ENCODE measurements at regions not wholly inside any gene's neighbourhood (a gene's known extent, or its start where the extent isn't known, plus 50 kb on each side); places are given as distances from the start of the nearest gene placed in this dataset.
"Not testable (repeated sequence)": the region's sequence is repeated elsewhere in the genome, so short reads cannot be mapped to it uniquely, and the experiment has no call there.

DNA sequence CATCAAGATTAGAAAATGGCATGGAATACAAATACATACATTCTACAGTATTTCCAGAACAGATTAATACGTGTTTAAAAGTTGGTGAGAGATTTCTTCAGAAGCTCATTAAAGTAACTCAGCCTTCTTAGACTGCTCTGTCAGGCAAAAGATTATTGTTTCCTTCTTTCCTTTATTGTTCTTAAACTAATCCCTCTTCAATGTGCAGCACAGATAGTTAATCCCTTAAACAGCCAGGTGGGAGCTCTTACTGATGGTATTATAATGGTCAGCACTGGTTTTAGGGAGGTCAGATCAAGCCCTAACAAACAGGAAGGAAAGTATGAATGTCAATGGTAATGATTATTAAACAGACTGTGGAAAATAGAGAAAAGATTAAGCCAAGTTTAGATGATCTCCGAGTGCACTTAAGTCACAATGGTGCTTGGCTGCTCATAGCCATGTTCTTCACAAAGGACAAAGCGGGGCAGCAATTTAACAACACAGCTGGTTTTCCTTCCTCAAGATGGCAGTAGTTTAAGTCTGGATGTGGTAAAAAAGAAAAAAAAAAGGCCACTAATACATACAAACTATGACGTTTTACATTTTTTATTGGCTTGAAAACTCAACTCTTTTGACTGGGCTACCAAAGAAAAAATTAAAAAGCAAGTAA, 992.6 kb downstream of the PCDH9 start:
- H3K4me3 ChIP-seq (ENCODE audit: low read length): no peak overlapping the region
- no peak overlapping the region for H3K9ac ChIP-seq (ENCODE audit: low read depth, low read length)
- peaks cover 30% of the 10 kb centered on the region for H3K9me3 ChIP-seq (ENCODE audit: insufficient read depth, low read depth, low read length)
- H3K27me3 ChIP-seq (ENCODE audit: insufficient read depth, low read length): no peaks in the 10 kb centered on the region
- no peaks in the 10 kb centered on the region for H3K4me1 ChIP-seq (ENCODE audit: insufficient read depth, low read length)
- no peaks in the 10 kb centered on the region for H3K36me3 ChIP-seq (ENCODE audit: insufficient read depth, low read depth, low read length)
- H3K27ac ChIP-seq (ENCODE audit: low read length): no peak overlapping the region

DNA sequence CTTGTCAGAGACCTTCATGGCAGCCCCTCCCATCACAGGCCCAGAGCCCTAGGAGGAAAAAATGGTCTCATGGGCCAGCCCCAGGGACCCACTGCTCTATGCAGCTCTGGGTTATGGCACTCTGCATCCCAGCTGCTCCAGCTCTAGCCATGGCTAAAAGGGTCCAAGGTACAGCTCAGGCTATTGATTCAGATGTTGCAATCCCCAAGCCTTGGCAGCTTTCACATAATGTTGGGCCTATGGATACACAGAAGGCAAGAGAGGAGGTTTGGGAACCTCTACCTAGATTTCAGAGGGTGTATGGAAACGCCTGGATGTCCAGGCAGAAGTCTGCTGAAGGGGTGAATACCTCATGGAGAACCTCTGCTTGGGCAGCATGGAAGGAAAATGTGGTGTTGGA, 996.0 kb downstream of the PCDH9 start:
- no peaks in the 10 kb centered on the region for H3K4me1 ChIP-seq (ENCODE audit: insufficient read depth, low read length)
- no peaks in the 10 kb centered on the region for H3K36me3 ChIP-seq (ENCODE audit: insufficient read depth, low read depth, low read length)
- H3K4me3 ChIP-seq (ENCODE audit: low read length): no peak overlapping the region; the same call in 1 of the 2 replicates
- H3K27ac ChIP-seq (ENCODE audit: low read length): no peak overlapping the region
- H3K27me3 ChIP-seq (ENCODE audit: insufficient read depth, low read length): no peaks in the 10 kb centered on the region
- no peak overlapping the region for H3K9ac ChIP-seq (ENCODE audit: low read depth, low read length)
- H3K9me3 ChIP-seq (ENCODE audit: insufficient read depth, low read depth, low read length): peaks cover 32% of the 10 kb centered on the region

DNA sequence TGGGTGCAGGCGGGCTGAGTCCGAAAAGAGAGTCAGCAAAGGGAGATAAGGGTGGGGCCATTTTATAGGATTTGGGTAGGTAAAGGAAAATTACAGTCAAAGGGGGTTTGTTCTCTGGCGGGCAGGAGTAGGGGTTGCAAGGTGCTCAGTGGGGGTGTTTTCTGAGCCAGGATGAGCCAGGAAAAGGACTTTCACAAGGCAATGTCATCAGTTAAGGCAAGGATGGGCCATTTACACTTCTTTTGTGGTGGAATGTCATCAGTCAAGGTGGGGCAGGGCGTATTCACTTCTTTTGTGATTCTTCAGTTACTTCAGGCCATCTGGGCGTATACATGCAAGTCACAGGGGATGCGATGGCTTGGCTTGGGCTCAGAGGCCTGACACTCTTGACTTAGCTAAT, 998.2 kb downstream of the PCDH9 start:
- not testable (repeated sequence) for H3K4me1 ChIP-seq (ENCODE audit: insufficient read depth, low read length); H3K9ac ChIP-seq (ENCODE audit: low read depth, low read length); H3K27ac ChIP-seq (ENCODE audit: low read length); H3K27me3 ChIP-seq (ENCODE audit: insufficient read depth, low read length); H3K4me3 ChIP-seq (ENCODE audit: low read length); H3K36me3 ChIP-seq (ENCODE audit: insufficient read depth, low read depth, low read length)
- H3K9me3 ChIP-seq (ENCODE audit: insufficient read depth, low read depth, low read length): peaks cover 32% of the 10 kb centered on the region

DNA sequence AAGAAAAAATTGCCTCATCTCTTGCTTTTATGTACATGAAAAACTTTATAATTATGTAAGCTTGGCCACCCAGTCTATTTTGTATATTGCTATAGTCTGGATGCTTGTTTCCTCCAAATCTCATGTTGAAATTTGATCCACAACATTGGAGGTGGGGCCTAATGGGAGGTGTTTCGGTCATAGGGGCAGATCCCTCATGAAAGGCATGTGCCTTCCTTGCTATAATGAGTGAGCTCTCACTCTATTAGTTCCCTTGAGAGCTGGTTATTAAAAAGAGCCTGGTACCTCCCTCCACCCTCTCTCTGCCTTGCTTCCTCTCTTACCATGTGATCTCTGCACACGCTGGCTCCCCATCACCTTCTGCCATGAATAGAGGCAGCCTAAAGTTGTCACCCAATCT, 1005.1 kb downstream of the PCDH9 start:
- no peak overlapping the region for H3K27ac ChIP-seq (ENCODE audit: low read length)
- no peak overlapping the region for H3K9ac ChIP-seq (ENCODE audit: low read depth, low read length)
- H3K4me3 ChIP-seq (ENCODE audit: low read length): no peak overlapping the region; the same call in 1 of the 2 replicates
- no peaks in the 10 kb centered on the region for H3K9me3 ChIP-seq (ENCODE audit: insufficient read depth, low read depth, low read length)
- H3K27me3 ChIP-seq (ENCODE audit: insufficient read depth, low read length): peaks cover 64% of the 10 kb centered on the region
- no peaks in the 10 kb centered on the region for H3K36me3 ChIP-seq (ENCODE audit: insufficient read depth, low read depth, low read length)
- peaks cover 29% of the 10 kb centered on the region for H3K4me1 ChIP-seq (ENCODE audit: insufficient read depth, low read length)

DNA sequence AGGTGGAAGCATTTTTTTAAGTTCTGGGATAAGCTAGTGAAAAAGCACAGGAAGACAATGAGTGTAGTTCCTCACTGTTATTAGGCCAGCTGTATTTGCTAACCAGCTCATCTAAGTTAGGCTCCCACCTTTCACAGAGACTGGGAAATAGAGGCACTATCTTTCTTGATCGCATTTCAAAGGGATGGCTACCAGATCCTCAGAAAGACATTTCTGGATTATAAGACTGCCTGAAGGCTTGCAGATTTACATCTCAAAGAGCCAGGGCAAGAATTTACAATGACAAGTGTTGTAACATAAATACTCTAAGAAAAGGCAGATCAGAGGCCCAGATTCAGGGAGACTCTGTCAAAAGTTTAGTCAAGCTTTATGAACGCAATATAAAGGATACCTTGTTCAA, 1005.5 kb downstream of the PCDH9 start:
- H3K27ac ChIP-seq (ENCODE audit: low read length): no peak overlapping the region

DNA sequence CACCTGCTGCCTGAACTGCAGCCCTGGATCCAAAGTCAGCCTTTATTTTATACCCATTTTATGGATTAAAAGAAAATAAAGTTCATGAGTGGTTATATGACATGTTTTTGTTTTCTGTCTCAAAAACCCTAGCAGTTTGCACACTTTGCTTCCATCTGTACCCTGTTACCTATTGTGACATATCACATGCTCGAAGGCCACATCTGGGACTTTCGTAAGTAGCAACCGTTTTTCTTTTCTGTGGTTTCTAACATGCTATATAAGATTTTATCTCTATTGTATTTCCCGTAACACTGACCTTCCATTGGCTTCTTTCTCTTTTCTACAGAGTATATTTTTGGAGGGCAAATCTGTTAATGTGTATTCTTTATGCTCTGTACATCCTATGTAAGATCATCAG, 1007.2 kb downstream of the PCDH9 start:
- H3K9ac ChIP-seq (ENCODE audit: low read depth, low read length): no peak overlapping the region
- H3K27me3 ChIP-seq (ENCODE audit: insufficient read depth, low read length): peaks cover 86% of the 10 kb centered on the region
- no peak overlapping the region for H3K4me3 ChIP-seq (ENCODE audit: low read length)

More for the DNA sequence above, 1005.5 kb downstream of the PCDH9 start:
- peaks cover 68% of the 10 kb centered on the region for H3K27me3 ChIP-seq (ENCODE audit: insufficient read depth, low read length)
- H3K4me3 ChIP-seq (ENCODE audit: low read length): no peak overlapping the region
- no peaks in the 10 kb centered on the region for H3K9me3 ChIP-seq (ENCODE audit: insufficient read depth, low read depth, low read length)
- H3K36me3 ChIP-seq (ENCODE audit: insufficient read depth, low read depth, low read length): no peaks in the 10 kb centered on the region
- H3K4me1 ChIP-seq (ENCODE audit: insufficient read depth, low read length): peaks cover 30% of the 10 kb centered on the region
- no peak overlapping the region for H3K9ac ChIP-seq (ENCODE audit: low read depth, low read length)

DNA sequence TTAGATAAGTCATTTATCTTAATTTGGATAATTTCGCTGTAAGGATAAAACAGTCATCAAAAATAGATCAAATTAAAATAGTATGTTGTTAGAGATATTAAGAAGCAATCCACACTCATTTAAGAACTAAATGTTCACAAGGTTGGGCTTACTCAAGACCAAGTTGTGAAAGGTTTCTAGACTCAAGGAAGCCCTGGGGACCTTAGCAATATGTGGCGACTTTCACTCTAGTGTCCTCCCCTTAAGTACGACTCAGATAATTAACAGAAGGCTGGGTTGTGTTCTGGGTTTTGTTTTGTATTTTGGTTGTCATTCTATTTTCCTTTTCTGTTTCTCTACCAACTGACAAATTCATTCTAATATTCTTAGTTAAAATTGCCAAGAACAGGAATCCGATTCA, 1008.0 kb downstream of the PCDH9 start:
- Histone ChIP-seq H3K27me3 (ENCODE audit: insufficient read depth, low read length) (peaks cover 86% of the 10 kb centered on the region), H3K9ac (ENCODE audit: low read depth, low read length) (no peak overlapping the region), H3K36me3 (ENCODE audit: insufficient read depth, low read depth, low read length) (no peaks in the 10 kb centered on the region), H3K27ac (ENCODE audit: low read length) (no peak overlapping the region), H3K4me1 (ENCODE audit: insufficient read depth, low read length) (peaks cover 30% of the 10 kb centered on the region), H3K4me3 (ENCODE audit: low read length) (no peak overlapping the region), H3K9me3 (ENCODE audit: insufficient read depth, low read depth, low read length) (no peaks in the 10 kb centered on the region)

More for the DNA sequence above, 1007.2 kb downstream of the PCDH9 start:
- H3K9me3 ChIP-seq (ENCODE audit: insufficient read depth, low read depth, low read length): no peaks in the 10 kb centered on the region
- no peak overlapping the region for H3K27ac ChIP-seq (ENCODE audit: low read length)
- H3K4me1 ChIP-seq (ENCODE audit: insufficient read depth, low read length): peaks cover 30% of the 10 kb centered on the region
- no peaks in the 10 kb centered on the region for H3K36me3 ChIP-seq (ENCODE audit: insufficient read depth, low read depth, low read length)

DNA sequence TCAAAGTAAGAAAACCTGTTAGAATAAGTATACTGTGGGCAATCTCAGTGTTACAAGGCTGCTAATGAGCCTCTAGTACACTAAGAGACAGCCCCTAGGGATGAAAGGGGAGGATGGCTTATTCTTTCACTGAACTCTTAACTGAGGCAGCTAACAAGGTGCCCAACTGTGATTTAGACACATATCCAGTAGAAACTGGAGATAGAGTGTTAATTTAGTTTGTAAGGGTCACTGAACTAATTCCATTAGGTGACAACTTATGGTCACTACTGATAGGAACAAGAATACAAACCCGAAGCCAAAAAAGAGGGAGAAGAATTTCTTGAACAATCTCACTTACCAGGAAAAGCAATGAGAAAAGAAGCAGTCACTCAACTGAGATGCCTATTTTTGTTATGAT, 1010.6 kb downstream of the PCDH9 start:
- Histone ChIP-seq H3K27me3 (ENCODE audit: insufficient read depth, low read length) (peaks cover 68% of the 10 kb centered on the region), H3K36me3 (ENCODE audit: insufficient read depth, low read depth, low read length) (no peaks in the 10 kb centered on the region), H3K9me3 (ENCODE audit: insufficient read depth, low read depth, low read length) (no peaks in the 10 kb centered on the region), H3K4me1 (ENCODE audit: insufficient read depth, low read length) (peaks cover 19% of the 10 kb centered on the region), H3K4me3 (ENCODE audit: low read length) (no peak overlapping the region), H3K9ac (ENCODE audit: low read depth, low read length) (no peak overlapping the region), H3K27ac (ENCODE audit: low read length) (no peak overlapping the region)

DNA sequence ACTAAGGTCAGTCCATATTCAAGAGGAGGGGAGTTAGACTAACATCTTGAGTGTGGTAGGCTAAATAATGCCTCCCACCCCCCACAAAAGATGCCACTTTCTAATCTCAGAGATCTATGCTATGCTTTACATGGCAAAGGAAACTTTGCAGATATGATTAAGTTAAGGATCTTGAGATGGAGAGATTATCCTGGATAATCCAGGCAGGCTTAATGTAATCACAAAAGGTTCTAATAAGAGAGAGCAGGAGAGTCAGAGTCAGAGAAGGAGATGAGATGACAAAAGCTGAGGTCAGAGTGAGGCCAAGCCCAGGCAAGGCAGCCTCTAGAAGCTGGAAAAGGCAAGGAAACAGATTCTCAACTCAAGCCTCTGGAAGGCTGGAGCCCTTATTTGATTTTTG, 1011.6 kb downstream of the PCDH9 start:
- peaks cover 59% of the 10 kb centered on the region for H3K27me3 ChIP-seq (ENCODE audit: insufficient read depth, low read length)
- peaks cover 11% of the 10 kb centered on the region for H3K4me1 ChIP-seq (ENCODE audit: insufficient read depth, low read length)
- no peak overlapping the region for H3K27ac ChIP-seq (ENCODE audit: low read length)
- H3K9ac ChIP-seq (ENCODE audit: low read depth, low read length): no peak overlapping the region
- no peak overlapping the region for H3K4me3 ChIP-seq (ENCODE audit: low read length)
- H3K36me3 ChIP-seq (ENCODE audit: insufficient read depth, low read depth, low read length): no peaks in the 10 kb centered on the region
- H3K9me3 ChIP-seq (ENCODE audit: insufficient read depth, low read depth, low read length): no peaks in the 10 kb centered on the region

DNA sequence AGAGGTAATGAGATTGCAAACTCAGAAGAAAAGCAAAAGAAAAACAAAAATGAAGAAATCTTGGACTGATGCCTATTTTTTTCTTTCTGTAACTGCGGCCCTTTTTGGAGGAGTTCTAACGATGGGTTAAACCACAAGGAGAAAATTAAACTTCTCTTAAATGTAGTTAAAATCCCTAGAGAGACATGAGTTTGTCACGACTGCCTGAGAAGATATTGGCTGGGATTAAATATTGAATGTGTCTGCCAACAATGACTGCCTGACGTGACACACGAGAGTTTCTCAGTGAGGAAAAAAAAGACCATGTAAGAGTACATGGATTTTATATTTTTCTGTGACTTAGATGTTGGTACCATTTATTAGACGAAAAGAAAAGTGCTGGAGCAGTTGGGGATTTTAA, 1013.4 kb downstream of the PCDH9 start:
- H3K4me3 ChIP-seq (ENCODE audit: low read length): no peak overlapping the region
- H3K9ac ChIP-seq (ENCODE audit: low read depth, low read length): no peak overlapping the region
- H3K4me1 ChIP-seq (ENCODE audit: insufficient read depth, low read length): peaks cover 8% of the 10 kb centered on the region; the same call in 1 of the 2 replicates
- no peaks in the 10 kb centered on the region for H3K9me3 ChIP-seq (ENCODE audit: insufficient read depth, low read depth, low read length)
- peaks cover 40% of the 10 kb centered on the region for H3K27me3 ChIP-seq (ENCODE audit: insufficient read depth, low read length)
- no peaks in the 10 kb centered on the region for H3K36me3 ChIP-seq (ENCODE audit: insufficient read depth, low read depth, low read length)
- no peak overlapping the region for H3K27ac ChIP-seq (ENCODE audit: low read length)

DNA sequence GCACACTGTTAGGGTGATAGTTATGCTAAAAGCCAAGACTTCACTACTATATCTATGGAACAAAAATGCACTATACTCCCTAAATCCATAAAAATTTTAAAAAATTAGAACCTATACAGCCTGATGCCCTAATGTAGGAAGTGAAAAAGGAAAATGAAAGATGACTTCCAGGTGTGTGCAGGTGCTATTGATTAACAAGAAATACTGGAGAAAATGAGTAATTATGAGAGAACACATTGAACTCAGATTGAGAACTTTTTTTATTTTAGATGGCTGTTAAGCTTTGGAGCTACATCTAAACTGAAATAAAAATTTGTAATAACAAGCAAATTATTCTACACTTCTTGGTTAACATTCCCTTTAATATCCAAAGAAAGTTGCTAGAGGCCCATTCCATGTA, 1015.7 kb downstream of the PCDH9 start:
- peaks cover 18% of the 10 kb centered on the region for H3K27me3 ChIP-seq (ENCODE audit: insufficient read depth, low read length)
- H3K27ac ChIP-seq (ENCODE audit: low read length): no peak overlapping the region
- no peak overlapping the region for H3K9ac ChIP-seq (ENCODE audit: low read depth, low read length)
- H3K9me3 ChIP-seq (ENCODE audit: insufficient read depth, low read depth, low read length): no peaks in the 10 kb centered on the region
- H3K36me3 ChIP-seq (ENCODE audit: insufficient read depth, low read depth, low read length): no peaks in the 10 kb centered on the region
- H3K4me1 ChIP-seq (ENCODE audit: insufficient read depth, low read length): no peaks in the 10 kb centered on the region
- no peak overlapping the region for H3K4me3 ChIP-seq (ENCODE audit: low read length)

DNA sequence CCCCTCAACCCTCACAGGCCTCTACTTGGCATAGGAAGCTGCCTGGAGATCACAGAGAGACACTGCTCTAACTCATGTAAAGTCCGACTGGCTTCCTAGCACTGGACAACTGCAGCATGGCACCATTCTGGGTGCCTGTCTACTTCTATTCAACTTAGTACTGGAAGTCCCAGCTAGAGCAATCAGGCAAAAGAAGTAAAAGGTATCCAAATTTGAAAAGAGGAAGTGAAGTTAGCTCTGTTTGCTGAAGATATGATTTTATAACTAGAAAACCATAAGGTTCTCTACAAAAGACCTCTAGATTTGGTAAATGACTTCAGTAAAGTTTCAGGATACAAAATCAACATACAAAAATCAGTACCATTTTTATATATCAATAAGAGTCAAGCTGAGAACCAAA, 1017.6 kb downstream of the PCDH9 start:
- no peaks in the 10 kb centered on the region for H3K4me1 ChIP-seq (ENCODE audit: insufficient read depth, low read length)
- no peaks in the 10 kb centered on the region for H3K36me3 ChIP-seq (ENCODE audit: insufficient read depth, low read depth, low read length)
- no peaks in the 10 kb centered on the region for H3K9me3 ChIP-seq (ENCODE audit: insufficient read depth, low read depth, low read length)
- H3K4me3 ChIP-seq (ENCODE audit: low read length): no peak overlapping the region
- no peaks in the 10 kb centered on the region for H3K27me3 ChIP-seq (ENCODE audit: insufficient read depth, low read length)
- H3K27ac ChIP-seq (ENCODE audit: low read length): no peak overlapping the region
- no peak overlapping the region for H3K9ac ChIP-seq (ENCODE audit: low read depth, low read length)
